GM19035 (cell line): ENCODE measurements at regions not wholly inside any gene's neighbourhood (a gene's known extent, or its start where the extent isn't known, plus 50 kb on each side); places are given as distances from the start of the nearest gene placed in this dataset.
"Not testable (repeated sequence)": the region's sequence is repeated elsewhere in the genome, so short reads cannot be mapped to it uniquely, and the experiment has no call there.

Experiments
- ATAC-seq: cut with Tn5 transposase; IDR thresholded peaks from one replicate; pipeline ENCODE4 v1.9.1; 2021; ENCODE audit not compliant: unreplicated experiment

- no peak for ATAC-seq
These were observed 213.4 kb upstream of the RASGEF1B start for GRCh38 chr4:81685104-81685503.

GRCh38 chr4:81684352-81684751, 212.6 kb upstream of the RASGEF1B start:
- no peak for ATAC-seq

GRCh38 chr4:81682492-81682891, 210.8 kb upstream of the RASGEF1B start:
- no peak for ATAC-seq

- ATAC-seq, result no peak
These were observed 207.6 kb upstream of the RASGEF1B start for GRCh38 chr4:81679315-81679714.

- no peak for ATAC-seq
These were observed 207.1 kb upstream of the RASGEF1B start for GRCh38 chr4:81678801-81679200.

GRCh38 chr4:81676537-81676936, 204.8 kb upstream of the RASGEF1B start:
- no peak for ATAC-seq

- ATAC-seq, result no peak
These were observed 204.2 kb upstream of the RASGEF1B start for GRCh38 chr4:81675791-81676393.

- ATAC-seq, result no peak
These were observed 202.3 kb upstream of the RASGEF1B start for GRCh38 chr4:81673961-81674360.

- ATAC-seq, result not testable (repeated sequence)
These were observed 196.6 kb upstream of the RASGEF1B start for GRCh38 chr4:81668328-81668727.

GRCh38 chr4:81667539-81667938, 195.8 kb upstream of the RASGEF1B start:
- no peak for ATAC-seq

- no peak for ATAC-seq
These were observed 194.8 kb upstream of the RASGEF1B start for GRCh38 chr4:81666491-81666890.

GRCh38 chr4:81665649-81666048, 193.9 kb upstream of the RASGEF1B start:
- ATAC-seq, result no peak

- no peak for ATAC-seq
These were observed 193.3 kb upstream of the RASGEF1B start for GRCh38 chr4:81665045-81665444.

- ATAC-seq, result no peak
These were observed 192.4 kb upstream of the RASGEF1B start for GRCh38 chr4:81664079-81664478.

- no peak for ATAC-seq
These were observed 191.7 kb upstream of the RASGEF1B start for GRCh38 chr4:81663368-81663767.

- no peak for ATAC-seq
These were observed 187.3 kb upstream of the RASGEF1B start for GRCh38 chr4:81659051-81659450.

- ATAC-seq, result no peak
These were observed 180.4 kb upstream of the RASGEF1B start for GRCh38 chr4:81652069-81652478.

- no peak for ATAC-seq
These were observed 179.7 kb upstream of the RASGEF1B start for GRCh38 chr4:81651243-81651899.

- no peak for ATAC-seq
These were observed 179.0 kb upstream of the RASGEF1B start for GRCh38 chr4:81650606-81651242.

- ATAC-seq, result peak; percentile 94
These were observed 177.0 kb upstream of the RASGEF1B start for GRCh38 chr4:81648576-81649275.

GRCh38 chr4:81647388-81647787, 175.7 kb upstream of the RASGEF1B start:
- no peak for ATAC-seq

- no peak for ATAC-seq
These were observed 170.8 kb upstream of the RASGEF1B start for GRCh38 chr4:81642543-81642942.
